ENCODE measurements at regions not wholly inside any gene's neighbourhood (a gene's known extent, or its start where the extent isn't known, plus 50 kb on each side); places are given as distances from the start of the nearest gene placed in this dataset.

DNA sequence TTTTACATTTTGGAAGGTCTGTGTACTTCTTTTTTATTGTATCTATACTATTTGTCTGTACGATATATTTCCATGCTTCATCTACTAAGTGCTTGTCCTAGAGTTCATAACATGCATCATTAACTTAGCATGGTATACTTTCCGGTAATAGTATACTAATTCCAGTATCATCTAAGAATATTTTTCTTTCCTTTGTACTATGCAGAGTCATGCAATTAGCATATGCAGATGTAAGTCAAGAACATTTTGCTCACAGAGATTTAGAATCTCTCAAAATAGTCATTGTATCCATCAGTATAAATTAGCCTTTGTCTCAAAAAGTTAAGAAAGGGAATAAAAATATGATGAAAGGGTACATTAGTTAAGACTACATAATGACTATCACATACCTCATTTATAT, 770.4 kb upstream of the GRAMD2B start:
- no peak for DNase-seq
- H3K4me3 ChIP-seq, result no peak overlapping the region
- H3K27ac ChIP-seq, result no peak overlapping the region
- no peaks in the 10 kb centered on the region for H3K27me3 ChIP-seq (ENCODE audit: low read depth)
- intact Hi-C loops (cut with DNase I), result no loop called here
- ATAC-seq, result no peak
- H3K4me1 ChIP-seq, result no peaks in the 10 kb centered on the region
- no peaks in the 10 kb centered on the region for H3K36me3 ChIP-seq
- H3K9me3 ChIP-seq, result no peaks in the 10 kb centered on the region
- no peak for TF ChIP-seq CTCF (IDR thresholded peaks at IDR 0.05)

DNA sequence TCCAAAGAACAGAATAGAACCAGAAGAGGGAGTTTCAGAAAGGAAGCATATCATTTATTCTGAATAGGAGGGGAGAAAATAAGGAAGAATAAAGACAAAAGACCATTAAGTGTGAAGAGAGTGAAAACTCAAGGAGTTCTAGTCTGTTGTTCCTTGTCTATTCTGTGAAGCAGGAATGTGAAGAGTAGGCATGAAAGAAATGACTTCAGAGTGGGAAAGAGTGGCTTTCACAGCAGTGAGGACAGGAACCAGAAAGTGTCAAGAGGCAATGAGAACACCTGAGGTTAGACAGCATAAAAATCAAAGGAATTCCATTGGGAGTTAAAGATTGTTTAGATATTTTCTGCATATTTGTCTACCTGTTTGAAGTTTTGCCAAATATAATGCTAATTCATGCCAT, 768.8 kb upstream of the GRAMD2B start:
- Histone ChIP-seq H3K27me3 (ENCODE audit: low read depth) (no peaks in the 10 kb centered on the region), H3K27ac (no peak overlapping the region), H3K9me3 (no peaks in the 10 kb centered on the region), H3K4me1 (no peaks in the 10 kb centered on the region), H3K36me3 (no peaks in the 10 kb centered on the region), H3K4me3 (no peak overlapping the region)
- DNase-seq (no peak), ATAC-seq (peak in 1 of 2 donors; percentile 40)
- intact Hi-C loops (cut with DNase I), result no loop called here
- TF ChIP-seq CTCF (IDR thresholded peaks at IDR 0.05), result no peak

DNA sequence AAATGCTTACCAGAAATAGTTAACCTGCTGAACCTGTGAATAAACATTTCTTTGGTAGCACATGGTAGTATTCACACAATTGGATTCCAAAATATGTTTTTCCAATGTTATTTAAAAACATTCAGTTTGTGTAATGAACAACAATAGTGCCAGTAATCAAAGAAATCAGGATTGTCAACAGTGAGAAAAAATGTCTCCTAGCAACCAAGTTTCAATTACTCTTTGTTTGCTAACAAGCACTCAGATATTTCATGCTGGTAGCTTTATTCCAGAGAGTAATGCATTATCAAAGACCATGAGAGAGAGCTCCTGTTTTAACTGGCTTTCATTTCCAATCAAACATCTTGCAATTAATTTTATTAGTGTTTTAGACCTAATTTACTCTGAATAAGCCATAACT, 768.1 kb upstream of the GRAMD2B start:
- DNase-seq, result no peak
- H3K4me3 ChIP-seq, result no peak overlapping the region
- H3K4me1 ChIP-seq, result no peaks in the 10 kb centered on the region
- intact Hi-C loops (cut with DNase I), result no loop called here
- no peaks in the 10 kb centered on the region for H3K36me3 ChIP-seq
- no peaks in the 10 kb centered on the region for H3K9me3 ChIP-seq
- no peaks in the 10 kb centered on the region for H3K27me3 ChIP-seq (ENCODE audit: low read depth)
- H3K27ac ChIP-seq, result no peak overlapping the region
- TF ChIP-seq CTCF (IDR thresholded peaks at IDR 0.05), result no peak
- ATAC-seq, result peak; percentile 30 to 59

DNA sequence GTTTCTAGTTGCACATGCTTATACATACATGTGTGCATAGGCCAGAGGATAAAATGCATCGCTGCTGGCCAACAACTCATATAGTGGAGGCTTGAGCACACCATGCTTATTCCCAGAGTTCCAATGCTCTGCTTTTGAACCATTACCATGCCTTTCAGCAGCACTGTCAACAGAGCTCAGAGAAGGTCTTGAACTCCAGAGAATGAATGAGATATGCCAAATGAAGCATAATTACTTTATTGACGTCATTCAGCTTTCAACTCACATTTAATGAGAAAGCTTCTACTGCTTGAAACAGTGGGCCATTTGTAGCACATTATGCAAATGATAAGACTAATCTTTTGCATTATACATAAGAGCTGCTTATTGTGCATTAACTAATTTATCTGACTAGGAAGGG, 765.3 kb upstream of the GRAMD2B start:
- Histone ChIP-seq H3K4me1 (no peaks in the 10 kb centered on the region), H3K27me3 (ENCODE audit: low read depth) (no peaks in the 10 kb centered on the region), H3K36me3 (no peaks in the 10 kb centered on the region), H3K9me3 (no peaks in the 10 kb centered on the region), H3K27ac (no peak overlapping the region), H3K4me3 (no peak overlapping the region)
- ATAC-seq (no peak), DNase-seq (no peak)
- no peak for TF ChIP-seq CTCF (IDR thresholded peaks at IDR 0.05)
- intact Hi-C loops (cut with DNase I), result no loop called here

DNA sequence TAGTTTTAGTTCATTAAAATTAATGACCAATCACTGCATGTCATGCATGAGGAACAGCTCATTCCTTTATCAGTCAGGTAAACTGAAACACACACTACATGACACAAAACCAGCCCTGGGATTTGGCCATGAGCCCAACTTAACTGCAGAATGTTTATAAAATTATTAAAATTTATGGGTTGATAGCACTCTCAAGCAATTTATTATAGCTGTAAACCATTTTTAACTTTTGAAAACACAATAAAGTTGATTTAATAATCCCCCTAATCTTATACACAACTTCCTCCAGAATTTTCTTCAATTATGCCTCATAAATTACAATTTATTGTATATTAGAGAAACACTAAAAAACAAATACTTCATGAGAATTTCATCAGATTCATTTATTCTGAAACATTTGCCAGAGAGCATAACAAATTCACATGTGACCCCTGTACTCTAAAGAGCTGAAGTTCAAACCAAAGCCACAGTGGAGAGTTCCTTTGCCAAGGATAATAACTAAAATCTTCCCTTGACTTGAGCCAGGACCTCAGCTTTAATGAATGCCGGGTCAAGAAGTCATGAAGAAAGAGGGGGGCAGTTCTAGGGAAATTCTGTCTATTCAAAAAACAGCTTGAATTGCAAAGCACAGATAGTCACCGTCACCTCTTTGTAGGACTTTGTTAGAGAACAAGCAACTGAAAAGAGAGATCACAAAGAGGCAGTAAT, 763.7 kb upstream of the GRAMD2B start:
- Histone ChIP-seq H3K27me3 (ENCODE audit: low read depth) (no peaks in the 10 kb centered on the region), H3K36me3 (no peaks in the 10 kb centered on the region), H3K4me1 (no peaks in the 10 kb centered on the region), H3K9me3 (no peaks in the 10 kb centered on the region), H3K27ac (no peak overlapping the region), H3K4me3 (no peak overlapping the region)
- no peak for TF ChIP-seq CTCF (IDR thresholded peaks at IDR 0.05)
- ATAC-seq (no peak), DNase-seq (no peak)
- intact Hi-C loops (cut with DNase I), result no loop called here
